ENCODE measurements at regions not wholly inside any gene's neighbourhood (a gene's known extent, or its start where the extent isn't known, plus 50 kb on each side); places are given as distances from the start of the nearest gene placed in this dataset.
"Not testable (repeated sequence)": the region's sequence is repeated elsewhere in the genome, so short reads cannot be mapped to it uniquely, and the experiment has no call there.

GRCh38 chr17:73912373-73912746 is 268.1 kb upstream of the SDK2 start:
- H2BK120ac ChIP-seq (ENCODE audit: low read depth, low read length) = no peak overlapping the region
- no peak overlapping the region for H3K18ac ChIP-seq (ENCODE audit: low read length)
- no peak overlapping the region for H3K4me2 ChIP-seq (ENCODE audit: low read length)
- H3K9ac ChIP-seq (ENCODE audit: low read length) = no peak overlapping the region
- H4K8ac ChIP-seq (ENCODE audit: low read depth, low read length) = no peak overlapping the region
- no peak overlapping the region for H3K27ac ChIP-seq (ENCODE audit: low read depth, low read length)
- H3K36me3 ChIP-seq (ENCODE audit: control insufficient read depth, insufficient read depth, low read length) = no peaks in the 10 kb centered on the region
- H3K27me3 ChIP-seq (ENCODE audit: insufficient read depth, low read length, poor library complexity) = peaks cover 3% of the 10 kb centered on the region
- no peaks in the 10 kb centered on the region for H3K79me2 ChIP-seq (ENCODE audit: control insufficient read depth, insufficient read depth, low read length)
- no peak overlapping the region for H2BK15ac ChIP-seq (replicated peaks; ENCODE audit: low read depth)
- H3K23ac ChIP-seq (ENCODE audit: low read length) = no peak overlapping the region
- H3K4me3 ChIP-seq (ENCODE audit: low read length) = no peak overlapping the region
- no peak overlapping the region for H2AK5ac ChIP-seq (ENCODE audit: low read length)
- no peaks in the 10 kb centered on the region for H3K4me1 ChIP-seq (ENCODE audit: control insufficient read depth, low read depth, low read length)
- WGBS (ENCODE audit: extremely low coverage, insufficient coverage, low lambda C conversion rate) = no CpG with 5 or more reads among the region's 1 CpG
- no peak for DNase-seq
- H3K4ac ChIP-seq (ENCODE audit: low read depth, low read length) = no peak overlapping the region
- no peak overlapping the region for H3K56ac ChIP-seq (ENCODE audit: low read length)
- H2BK5ac ChIP-seq (ENCODE audit: low read length) = no peak overlapping the region
- no peaks in the 10 kb centered on the region for H3K79me1 ChIP-seq (ENCODE audit: low read length)
- H4K5ac ChIP-seq (ENCODE audit: low read length) = no peak overlapping the region

DNA sequence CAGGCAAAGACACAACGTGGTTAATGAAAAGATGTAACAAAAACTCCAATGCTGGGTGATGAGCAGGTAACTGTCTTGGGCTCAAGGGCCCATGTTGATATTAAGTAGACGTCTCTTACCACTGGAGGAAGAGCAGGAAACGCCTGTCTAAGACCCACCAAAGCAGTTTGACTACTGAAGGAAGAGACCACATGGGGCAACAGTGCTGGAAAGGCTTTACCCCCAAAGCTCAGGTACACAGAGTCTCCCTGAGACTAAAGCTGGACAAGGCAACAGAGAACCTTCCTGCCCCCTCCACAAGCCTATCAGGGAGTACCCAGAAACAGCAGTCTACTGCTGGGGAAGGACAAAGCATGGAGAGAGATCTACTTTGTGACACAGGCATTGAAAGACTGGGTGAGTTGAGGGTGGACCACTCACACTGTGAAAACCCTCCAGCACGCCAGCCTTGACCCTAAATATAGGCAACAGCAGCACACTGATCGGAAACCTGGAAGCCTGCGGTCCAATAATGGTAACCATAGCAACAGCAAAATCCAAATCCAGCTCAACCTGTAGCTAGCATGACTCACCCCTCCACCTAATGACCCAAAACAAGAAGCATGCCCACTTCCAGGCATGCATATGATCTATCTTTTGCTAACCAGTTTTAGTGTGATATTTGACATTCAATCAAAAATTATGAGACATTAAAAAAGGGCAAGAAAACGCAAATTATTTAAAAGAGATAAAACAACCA is 270.5 kb upstream of the SDK2 start:
- Histone ChIP-seq H4K8ac (ENCODE audit: low read depth, low read length) (no peak overlapping the region), H3K27me3 (ENCODE audit: insufficient read depth, low read length, poor library complexity) (no peaks in the 10 kb centered on the region), H3K36me3 (ENCODE audit: control insufficient read depth, insufficient read depth, low read length) (no peaks in the 10 kb centered on the region), H3K4me1 (ENCODE audit: control insufficient read depth, low read depth, low read length) (no peaks in the 10 kb centered on the region), H4K5ac (ENCODE audit: low read length) (no peak overlapping the region), H3K4me2 (ENCODE audit: low read length) (no peak overlapping the region), H3K18ac (ENCODE audit: low read length) (no peak overlapping the region), H2AK5ac (ENCODE audit: low read length) (no peak overlapping the region), H2BK120ac (ENCODE audit: low read depth, low read length) (no peak overlapping the region), H3K79me2 (ENCODE audit: control insufficient read depth, insufficient read depth, low read length) (no peaks in the 10 kb centered on the region), H3K79me1 (ENCODE audit: low read length) (no peaks in the 10 kb centered on the region), H3K27ac (ENCODE audit: low read depth, low read length) (no peak overlapping the region), H2BK15ac (replicated peaks; ENCODE audit: low read depth) (no peak overlapping the region), H3K4ac (ENCODE audit: low read depth, low read length) (no peak overlapping the region), H3K4me3 (ENCODE audit: low read length) (no peak overlapping the region), H2BK5ac (ENCODE audit: low read length) (no peak overlapping the region), H3K23ac (ENCODE audit: low read length) (no peak overlapping the region), H3K56ac (ENCODE audit: low read length) (no peak overlapping the region), H3K9ac (ENCODE audit: low read length) (no peak overlapping the region)
- WGBS (ENCODE audit: extremely low coverage, insufficient coverage, low lambda C conversion rate) = no CpG with 5 or more reads among the region's 7 CpGs
- no peak for DNase-seq

- H2AK5ac ChIP-seq (ENCODE audit: low read length); H2BK120ac ChIP-seq (ENCODE audit: low read depth, low read length); H3K79me2 ChIP-seq (ENCODE audit: control insufficient read depth, insufficient read depth, low read length); H4K5ac ChIP-seq (ENCODE audit: low read length); H3K56ac ChIP-seq (ENCODE audit: low read length); H3K36me3 ChIP-seq (ENCODE audit: control insufficient read depth, insufficient read depth, low read length); H3K4me2 ChIP-seq (ENCODE audit: low read length); H3K9ac ChIP-seq (ENCODE audit: low read length); H3K4me3 ChIP-seq (ENCODE audit: low read length); H3K27me3 ChIP-seq (ENCODE audit: insufficient read depth, low read length, poor library complexity); H3K18ac ChIP-seq (ENCODE audit: low read length); H3K23ac ChIP-seq (ENCODE audit: low read length); DNase-seq; H2BK15ac ChIP-seq (replicated peaks; ENCODE audit: low read depth); H3K79me1 ChIP-seq (ENCODE audit: low read length); H3K4ac ChIP-seq (ENCODE audit: low read depth, low read length); H2BK5ac ChIP-seq (ENCODE audit: low read length); H3K4me1 ChIP-seq (ENCODE audit: control insufficient read depth, low read depth, low read length); H4K8ac ChIP-seq (ENCODE audit: low read depth, low read length); H3K27ac ChIP-seq (ENCODE audit: low read depth, low read length): not testable (repeated sequence)
- WGBS (ENCODE audit: extremely low coverage, insufficient coverage, low lambda C conversion rate) = no CpG with 5 or more reads among the region's 3 CpGs
Measured at GRCh38 chr17:73919033-73919432, 274.8 kb upstream of the SDK2 start.

- Histone ChIP-seq H3K4me1 (ENCODE audit: control insufficient read depth, low read depth, low read length) (no peaks in the 10 kb centered on the region), H3K36me3 (ENCODE audit: control insufficient read depth, insufficient read depth, low read length) (no peaks in the 10 kb centered on the region), H4K8ac (ENCODE audit: low read depth, low read length) (no peak overlapping the region), H3K23ac (ENCODE audit: low read length) (no peak overlapping the region), H3K4me2 (ENCODE audit: low read length) (no peak overlapping the region), H3K4me3 (ENCODE audit: low read length) (no peak overlapping the region), H3K9ac (ENCODE audit: low read length) (no peak overlapping the region), H4K5ac (ENCODE audit: low read length) (no peak overlapping the region), H2BK15ac (replicated peaks; ENCODE audit: low read depth) (no peak overlapping the region), H3K56ac (ENCODE audit: low read length) (no peak overlapping the region), H2BK120ac (ENCODE audit: low read depth, low read length) (no peak overlapping the region), H3K79me2 (ENCODE audit: control insufficient read depth, insufficient read depth, low read length) (no peaks in the 10 kb centered on the region), H3K27ac (ENCODE audit: low read depth, low read length) (no peak overlapping the region), H3K27me3 (ENCODE audit: insufficient read depth, low read length, poor library complexity) (no peaks in the 10 kb centered on the region), H2AK5ac (ENCODE audit: low read length) (no peak overlapping the region), H3K18ac (ENCODE audit: low read length) (no peak overlapping the region), H3K4ac (ENCODE audit: low read depth, low read length) (no peak overlapping the region), H3K79me1 (ENCODE audit: low read length) (no peaks in the 10 kb centered on the region), H2BK5ac (ENCODE audit: low read length) (no peak overlapping the region)
- WGBS (ENCODE audit: extremely low coverage, insufficient coverage, low lambda C conversion rate) = no CpG with 5 or more reads among the region's 2 CpGs
- DNase-seq = no peak
Measured at GRCh38 chr17:73921306-73921705, 277.1 kb upstream of the SDK2 start.

DNA sequence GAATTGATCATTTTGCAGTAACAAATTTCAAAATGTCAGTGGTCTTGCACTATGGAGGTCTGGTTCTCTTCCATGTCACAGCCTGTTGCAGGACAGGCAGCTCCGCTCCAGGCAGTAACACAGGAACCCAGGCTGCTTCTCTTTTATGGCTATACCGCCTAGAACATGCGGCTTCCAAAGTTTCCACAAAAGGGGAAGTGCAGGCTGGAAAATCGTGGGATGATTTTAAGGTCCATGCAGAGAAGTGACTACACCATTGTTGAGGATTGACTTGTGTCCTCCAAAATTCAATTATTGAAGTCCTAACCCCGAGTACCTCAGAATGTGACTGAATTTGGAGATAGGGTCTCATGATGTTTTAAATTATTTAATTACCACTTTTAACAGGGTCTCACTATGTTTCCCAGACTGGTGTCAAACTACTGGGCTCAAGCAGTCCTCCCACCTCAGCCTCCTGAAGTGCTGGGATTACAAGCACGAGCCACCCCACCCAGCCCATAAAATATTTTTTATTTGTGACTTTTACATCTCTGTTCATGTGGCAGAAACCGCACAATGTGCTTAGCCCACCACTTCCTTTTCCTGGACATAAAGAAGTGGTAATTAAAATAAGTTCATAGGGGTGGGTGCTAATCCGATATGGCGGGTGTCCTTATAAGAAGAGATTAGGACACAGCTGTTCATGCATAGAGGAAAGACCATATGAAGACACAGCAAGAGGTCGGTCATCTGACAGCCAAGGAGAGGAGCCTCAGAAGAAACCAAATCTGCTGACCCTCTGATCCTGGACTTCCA is 279.2 kb upstream of the RPL38 start:
- no peak overlapping the region for H3K23ac ChIP-seq (ENCODE audit: low read length)
- no peaks in the 10 kb centered on the region for H3K79me2 ChIP-seq (ENCODE audit: control insufficient read depth, insufficient read depth, low read length)
- no peak overlapping the region for H2AK5ac ChIP-seq (ENCODE audit: low read length)
- H3K18ac ChIP-seq (ENCODE audit: low read length) = no peak overlapping the region
- H3K36me3 ChIP-seq (ENCODE audit: control insufficient read depth, insufficient read depth, low read length) = no peaks in the 10 kb centered on the region
- no peak overlapping the region for H4K8ac ChIP-seq (ENCODE audit: low read depth, low read length)
- H2BK15ac ChIP-seq (replicated peaks; ENCODE audit: low read depth) = no peak overlapping the region
- no peak overlapping the region for H2BK5ac ChIP-seq (ENCODE audit: low read length)
- H3K4ac ChIP-seq (ENCODE audit: low read depth, low read length) = no peak overlapping the region
- no peak overlapping the region for H4K5ac ChIP-seq (ENCODE audit: low read length)
- H3K79me1 ChIP-seq (ENCODE audit: low read length) = no peaks in the 10 kb centered on the region
- WGBS (ENCODE audit: extremely low coverage, insufficient coverage, low lambda C conversion rate) = no CpG with 5 or more reads among the region's 10 CpGs
- H2BK120ac ChIP-seq (ENCODE audit: low read depth, low read length) = no peak overlapping the region
- H3K27me3 ChIP-seq (ENCODE audit: insufficient read depth, low read length, poor library complexity) = no peaks in the 10 kb centered on the region
- H3K56ac ChIP-seq (ENCODE audit: low read length) = no peak overlapping the region
- no peak overlapping the region for H3K9ac ChIP-seq (ENCODE audit: low read length)
- no peak for DNase-seq
- no peak overlapping the region for H3K27ac ChIP-seq (ENCODE audit: low read depth, low read length)
- no peaks in the 10 kb centered on the region for H3K4me1 ChIP-seq (ENCODE audit: control insufficient read depth, low read depth, low read length)
- H3K4me3 ChIP-seq (ENCODE audit: low read length) = no peak overlapping the region
- H3K4me2 ChIP-seq (ENCODE audit: low read length) = no peak overlapping the region

- Histone ChIP-seq H3K4me3 (ENCODE audit: low read length) (no peak overlapping the region), H3K36me3 (ENCODE audit: control insufficient read depth, insufficient read depth, low read length) (no peaks in the 10 kb centered on the region), H3K4me2 (ENCODE audit: low read length) (no peak overlapping the region), H2AK5ac (ENCODE audit: low read length) (no peak overlapping the region), H3K4me1 (ENCODE audit: control insufficient read depth, low read depth, low read length) (peaks cover 2% of the 10 kb centered on the region), H2BK120ac (ENCODE audit: low read depth, low read length) (no peak overlapping the region), H4K8ac (ENCODE audit: low read depth, low read length) (no peak overlapping the region), H3K27me3 (ENCODE audit: insufficient read depth, low read length, poor library complexity) (no peaks in the 10 kb centered on the region), H3K79me2 (ENCODE audit: control insufficient read depth, insufficient read depth, low read length) (no peaks in the 10 kb centered on the region), H3K9ac (ENCODE audit: low read length) (no peak overlapping the region), H3K79me1 (ENCODE audit: low read length) (no peaks in the 10 kb centered on the region), H3K23ac (ENCODE audit: low read length) (no peak overlapping the region), H3K4ac (ENCODE audit: low read depth, low read length) (no peak overlapping the region), H3K56ac (ENCODE audit: low read length) (no peak overlapping the region), H4K5ac (ENCODE audit: low read length) (no peak overlapping the region), H3K18ac (ENCODE audit: low read length) (peak overlapping the region; percentile 70), H3K27ac (ENCODE audit: low read depth, low read length) (no peak overlapping the region), H2BK5ac (ENCODE audit: low read length) (no peak overlapping the region), H2BK15ac (replicated peaks; ENCODE audit: low read depth) (no peak overlapping the region)
- peak; percentile 84 for DNase-seq
Measured at GRCh38 chr17:73924909-73925186, 278.6 kb upstream of the RPL38 start.

All from mesendoderm (in vitro differentiated cells).